AG10803 (cell line): ENCODE measurements at regions not wholly inside any gene's neighbourhood (a gene's known extent, or its start where the extent isn't known, plus 50 kb on each side); places are given as distances from the start of the nearest gene placed in this dataset.
A peak's percentile ranks its signal among the peaks of the same experiment; 100 is the strongest.

ENCODE experiments used
- DNase-seq: peaks from one replicate; pipeline ENCODE4 v3.0.0; 2010; ENCODE audit warnings: low read depth
- H3K4me3 ChIP-seq: 2 replicates; pipeline ENCODE4 v1.5.1; 2011; ENCODE audit warnings: mild to moderate bottlenecking, low read length, control low read depth
- TF ChIP-seq, protein P1 (sequence below): conservative IDR thresholded peaks from 2 replicates; pipeline ENCODE4 v1.5.1; 2011; ENCODE audit warnings: mild to moderate bottlenecking, low read length, control low read depth, inconsistent platforms

DNA sequence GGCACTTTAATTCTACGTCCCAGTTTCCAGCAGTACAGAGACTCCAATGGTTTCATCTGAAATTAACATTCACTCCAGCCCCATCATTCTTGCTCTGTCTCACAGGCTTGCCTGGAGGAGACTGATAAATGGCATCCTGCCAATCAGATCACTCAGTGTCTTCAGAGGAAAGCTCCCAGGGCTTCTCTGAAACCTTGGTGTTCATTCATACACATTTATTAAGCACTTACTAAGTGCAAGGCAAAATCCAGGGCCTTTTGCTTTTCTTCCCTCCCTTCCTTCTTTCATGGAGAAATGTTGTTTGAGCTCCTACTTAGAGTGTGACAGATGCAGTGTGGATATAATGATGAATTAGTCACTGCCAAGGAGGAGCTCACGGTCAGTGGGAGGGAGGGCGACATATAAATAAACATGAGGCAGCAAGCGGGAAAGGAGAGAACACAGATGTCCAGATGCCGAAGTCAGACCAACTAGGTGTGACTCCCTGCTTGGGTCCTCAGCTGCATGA lies 106.7 kb upstream of the DTNBP1 start:
- H3K4me3 ChIP-seq: no peak overlapping the region
- no peak for DNase-seq
- TF ChIP-seq, protein P1, sequence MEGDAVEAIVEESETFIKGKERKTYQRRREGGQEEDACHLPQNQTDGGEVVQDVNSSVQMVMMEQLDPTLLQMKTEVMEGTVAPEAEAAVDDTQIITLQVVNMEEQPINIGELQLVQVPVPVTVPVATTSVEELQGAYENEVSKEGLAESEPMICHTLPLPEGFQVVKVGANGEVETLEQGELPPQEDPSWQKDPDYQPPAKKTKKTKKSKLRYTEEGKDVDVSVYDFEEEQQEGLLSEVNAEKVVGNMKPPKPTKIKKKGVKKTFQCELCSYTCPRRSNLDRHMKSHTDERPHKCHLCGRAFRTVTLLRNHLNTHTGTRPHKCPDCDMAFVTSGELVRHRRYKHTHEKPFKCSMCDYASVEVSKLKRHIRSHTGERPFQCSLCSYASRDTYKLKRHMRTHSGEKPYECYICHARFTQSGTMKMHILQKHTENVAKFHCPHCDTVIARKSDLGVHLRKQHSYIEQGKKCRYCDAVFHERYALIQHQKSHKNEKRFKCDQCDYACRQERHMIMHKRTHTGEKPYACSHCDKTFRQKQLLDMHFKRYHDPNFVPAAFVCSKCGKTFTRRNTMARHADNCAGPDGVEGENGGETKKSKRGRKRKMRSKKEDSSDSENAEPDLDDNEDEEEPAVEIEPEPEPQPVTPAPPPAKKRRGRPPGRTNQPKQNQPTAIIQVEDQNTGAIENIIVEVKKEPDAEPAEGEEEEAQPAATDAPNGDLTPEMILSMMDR: no peak

DNA sequence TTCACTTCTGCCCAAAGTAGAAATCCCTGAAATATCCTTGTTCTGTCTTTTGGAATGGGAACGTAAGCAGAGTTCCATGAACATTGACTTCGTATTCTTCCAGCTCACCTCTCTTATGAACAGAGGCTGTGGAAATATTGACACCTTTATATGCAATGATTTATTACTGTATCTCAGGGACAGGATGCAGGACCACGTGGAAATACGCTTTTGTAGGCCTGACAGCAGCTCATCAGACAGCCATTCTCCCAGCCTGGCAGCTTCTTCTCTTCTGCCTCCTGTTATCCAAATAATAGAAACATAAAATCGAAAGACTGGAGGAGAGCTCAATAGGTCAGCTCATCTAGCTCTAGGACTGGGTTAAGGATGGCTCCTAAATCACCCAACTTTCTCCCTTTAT lies 106.2 kb upstream of the DTNBP1 start:
- TF ChIP-seq, protein P1: no peak
- no peak for DNase-seq
- no peak overlapping the region for H3K4me3 ChIP-seq

DNA sequence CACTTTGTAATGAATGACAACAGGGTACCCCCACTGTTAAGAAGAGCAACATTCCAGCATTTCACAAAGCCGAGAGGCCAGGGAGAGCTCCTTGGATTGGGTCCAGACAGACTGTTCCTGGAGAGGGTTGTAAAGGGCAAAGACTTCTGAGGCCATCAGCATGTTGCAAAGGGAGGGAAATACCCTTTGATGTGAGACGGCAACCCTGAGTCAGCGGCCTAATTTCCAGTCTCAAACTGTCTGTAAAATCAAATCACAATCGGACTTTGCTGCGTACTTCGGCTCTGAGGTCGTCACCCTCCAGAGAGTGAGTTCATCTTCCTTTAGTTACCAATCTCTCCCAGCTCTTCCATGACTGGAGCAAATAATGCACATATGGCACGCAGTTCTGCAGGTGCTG lies 101.0 kb upstream of the DTNBP1 start:
- peak; percentile 47 for DNase-seq
- TF ChIP-seq, protein P1: no peak
- H3K4me3 ChIP-seq: no peak overlapping the region

DNA sequence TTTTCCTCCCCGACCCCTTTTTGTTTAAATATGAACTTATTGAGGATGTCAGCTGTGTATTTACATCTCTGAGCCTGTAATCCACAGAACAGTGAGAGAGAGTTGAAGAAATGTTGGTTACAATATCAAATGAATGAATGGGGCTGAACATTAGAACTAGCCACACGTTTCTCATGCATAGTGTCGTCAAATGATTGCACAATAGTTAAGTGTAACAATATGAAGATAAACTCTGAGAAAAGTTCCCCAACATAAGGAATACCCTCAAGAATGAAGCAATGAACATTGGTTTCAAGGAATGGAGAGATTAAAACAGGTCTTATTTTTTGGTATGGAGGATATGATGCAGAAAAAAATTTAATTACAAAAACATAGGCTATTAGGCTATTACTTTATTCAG lies 100.5 kb upstream of the DTNBP1 start:
- TF ChIP-seq, protein P1: no peak
- peak; percentile 55 for DNase-seq
- no peak overlapping the region for H3K4me3 ChIP-seq

DNA sequence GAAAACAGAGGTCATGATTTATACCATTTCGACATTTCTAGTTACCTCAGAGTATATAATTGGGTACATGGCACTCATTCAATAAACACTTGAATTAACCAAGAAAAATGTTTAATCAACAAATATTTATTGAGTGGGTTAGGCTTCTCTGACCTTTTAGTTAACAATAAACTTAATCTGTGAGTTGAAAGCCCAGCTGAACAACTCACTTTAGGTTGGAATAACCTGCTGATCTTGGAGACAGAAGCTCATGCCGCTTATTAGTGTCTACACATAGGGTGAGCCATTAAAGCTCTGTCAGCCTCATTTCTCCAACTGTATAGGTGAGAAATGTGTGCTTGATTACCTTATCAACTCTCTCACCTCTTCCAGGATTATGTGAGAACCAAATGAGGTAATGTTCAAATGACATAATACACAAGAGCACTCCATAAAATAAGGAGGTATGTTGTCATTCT lies 98.2 kb upstream of the DTNBP1 start:
- no peak for DNase-seq
- H3K4me3 ChIP-seq: no peak overlapping the region
- TF ChIP-seq, protein P1: no peak

DNA sequence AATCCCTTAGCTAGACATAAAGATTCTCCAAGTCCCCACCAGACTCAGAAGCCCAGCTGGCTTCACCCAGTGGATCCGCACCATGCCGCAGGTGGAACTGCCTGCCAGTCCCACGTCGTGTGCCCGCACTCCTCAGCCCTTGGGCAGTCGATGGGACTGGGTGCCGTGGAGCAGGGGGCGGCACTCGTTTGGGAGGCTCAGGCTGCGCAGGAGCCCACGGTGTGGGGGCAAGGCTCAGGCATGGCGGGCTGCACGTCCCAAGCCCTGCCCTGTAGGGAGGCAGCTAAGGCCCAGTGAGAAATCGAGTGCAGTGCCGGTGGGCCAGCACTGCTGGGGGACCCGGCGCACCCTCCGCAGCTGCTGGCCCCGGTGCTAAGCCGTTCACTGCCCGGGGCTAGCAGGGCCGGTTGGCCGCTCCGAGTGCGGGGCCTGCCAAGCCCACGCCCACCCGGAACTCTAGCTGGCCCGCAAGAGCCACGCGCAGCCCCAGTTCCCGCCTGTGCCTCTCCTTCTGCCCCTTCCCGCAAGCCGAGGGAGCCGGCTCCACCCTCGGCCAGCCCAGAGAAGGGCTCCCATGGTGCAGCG lies 95.9 kb upstream of the DTNBP1 start:
- TF ChIP-seq, protein P1: no peak
- no peak for DNase-seq
- H3K4me3 ChIP-seq: no peak overlapping the region

DNA sequence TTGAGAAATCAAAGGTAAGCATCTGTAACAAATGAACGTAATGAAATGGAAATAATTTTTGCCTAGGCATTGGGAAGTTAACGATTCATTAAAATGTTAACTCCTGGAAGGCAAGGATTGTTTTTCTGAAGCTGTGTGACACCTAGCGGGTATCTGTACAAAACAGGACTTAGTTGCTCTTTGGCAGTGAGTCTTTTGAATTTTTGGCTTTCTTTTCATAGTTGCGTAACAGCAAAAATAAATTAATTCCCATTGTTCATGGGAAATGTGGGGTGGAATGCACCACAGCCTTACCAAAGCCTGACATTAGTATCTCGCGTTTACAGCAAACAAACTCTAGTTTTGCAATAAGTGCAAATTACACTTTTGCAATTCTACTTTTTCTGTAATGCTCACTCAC lies 92.7 kb upstream of the DTNBP1 start:
- no peak overlapping the region for H3K4me3 ChIP-seq
- TF ChIP-seq, protein P1: peak; percentile 50
- DNase-seq: peak; percentile 92
